B cell (primary cell): ENCODE measurements at regions not wholly inside any gene's neighbourhood (a gene's known extent, or its start where the extent isn't known, plus 50 kb on each side); places are given as distances from the start of the nearest gene placed in this dataset.

Experiments used
- ATAC-seq: fragments of 200-7000 bp; cut with Tn5 transposase; one replicate; pipeline ENCODE4 v1.10.0; 2021; ENCODE audit warnings: low read depth, mild to moderate bottlenecking, moderate number of reproducible peaks, moderate library complexity
- CTCF ChIA-PET: fragments of 350-600 bp; sonication (Branson Sonifier 250); formaldehyde crosslinking; loops from one replicate; lab custom pipeline; 2021; ENCODE audit warnings: antibody characterized with exemption, inconsistent platforms; lab: Charles Lee
- POLR2A ChIA-PET: fragments of 350-600 bp; sonication (Branson Sonifier 250); formaldehyde crosslinking; loops from one replicate; lab custom pipeline; 2021; ENCODE audit warnings: antibody characterized with exemption; lab: Charles Lee
- DNase-seq: peaks from one replicate; pipeline ENCODE4 v3.0.0; 2013
- H2AFZ ChIP-seq: 2 replicates; pipeline ENCODE4 v1.6.1; 2012; ENCODE audit warnings: mild to moderate bottlenecking, low read depth, low read length; ENCODE audit not compliant: insufficient read depth, poor library complexity, severe bottlenecking
- H3K27ac ChIP-seq, 2 donors: 1 replicate in 1 of 2; 2 replicates in 1 of 2; pipeline ENCODE4 v1.5.1; 2012 to 2013; ENCODE audit warnings: low read length in 2 of 2, mild to moderate bottlenecking in 2 of 2, moderate library complexity in 1 of 2
- H3K27me3 ChIP-seq, 4 experiments: fragments of 200-600 bp in 1 of 4; sonication (generic) in 1 of 4; replicated peaks in 1 of 4; 1 replicate in 2 of 4; 2 replicates in 2 of 4; pipeline versions ENCODE4 v1.6.1 to v1.7.0; 2013 to 2016; ENCODE audit warnings: low read length in 3 of 4, mild to moderate bottlenecking in 2 of 4, mixed read lengths in 1 of 4, moderate library complexity in 1 of 4; ENCODE audit not compliant: insufficient read depth in 4 of 4, control insufficient read depth in 3 of 4; ENCODE audit errors: control extremely low read depth in 1 of 4
- H3K36me3 ChIP-seq, 2 experiments: replicated peaks in 1 of 2; 1 replicate in 1 of 2; 2 replicates in 1 of 2; pipeline versions ENCODE4 v1.6.1 to v1.7.1; 2013; ENCODE audit warnings: low read length in 1 of 2; ENCODE audit not compliant: insufficient read depth in 2 of 2, control insufficient read depth in 1 of 2; ENCODE audit errors: control extremely low read depth in 1 of 2, extremely low read depth in 1 of 2
- H3K4me1 ChIP-seq, 2 donors: fragments of 200-600 bp in 1 of 2; sonication (generic) in 1 of 2; 1 replicate in 1 of 2; 2 replicates in 1 of 2; pipeline versions ENCODE4 v1.5.1 to v1.6.1; 2013 to 2017; ENCODE audit warnings: low read length in 2 of 2; ENCODE audit not compliant: control insufficient read depth in 2 of 2, insufficient read depth in 2 of 2
- H3K4me2 ChIP-seq: replicated peaks from 2 replicates; pipeline ENCODE3; 2012; ENCODE audit warnings: mild to moderate bottlenecking, low read depth, low read length; ENCODE audit not compliant: poor library complexity, severe bottlenecking
- H3K4me3 ChIP-seq, 5 experiments: fragments of 200-600 bp in 1 of 5; sonication (generic) in 1 of 5; 1 replicate in 3 of 5; 2 replicates in 2 of 5; pipeline versions ENCODE4 v1.5.1 to v1.7.0; 2011 to 2016; ENCODE audit warnings: low read length in 4 of 5, mild to moderate bottlenecking in 4 of 5, low read depth in 2 of 5, control low read depth in 1 of 5, moderate library complexity in 1 of 5; ENCODE audit not compliant: insufficient read depth in 1 of 5; ENCODE audit errors: control extremely low read depth in 1 of 5, extremely low read depth in 1 of 5
- H3K79me2 ChIP-seq: fragments of 200-600 bp; sonication (generic); one replicate; pipeline ENCODE4 v1.6.0; 2016; ENCODE audit warnings: low read length; ENCODE audit not compliant: control insufficient read depth, insufficient read depth
- H3K9ac ChIP-seq: fragments of 200-600 bp; sonication (generic); 2 replicates; pipeline ENCODE4 v1.6.1; 2017; ENCODE audit warnings: mild to moderate bottlenecking, low read length, moderate library complexity
- H3K9me3 ChIP-seq, 3 donors: one replicate each; pipeline versions ENCODE4 v1.6.1 to v1.7.1; 2013; ENCODE audit warnings: low read length in 2 of 3; ENCODE audit not compliant: control insufficient read depth in 2 of 3, insufficient read depth in 1 of 3; ENCODE audit errors: control extremely low read depth in 1 of 3
- H4K20me1 ChIP-seq: 2 replicates; pipeline ENCODE4 v1.6.0; 2012; ENCODE audit warnings: mild to moderate bottlenecking, low read length; ENCODE audit not compliant: insufficient read depth, control insufficient read depth, poor library complexity, severe bottlenecking
- H3K27ac Mint-ChIP-seq: one replicate; pipeline ENCODE4 v1.8.0; 2021; ENCODE audit warnings: mixed read lengths
- H3K27me3 Mint-ChIP-seq: one replicate; pipeline ENCODE4 v1.8.0; 2021; ENCODE audit warnings: mixed read lengths
- H3K4me1 Mint-ChIP-seq: one replicate; pipeline ENCODE4 v1.8.0; 2021; ENCODE audit warnings: mixed read lengths
- H3K4me3 Mint-ChIP-seq: one replicate; pipeline ENCODE4 v1.8.0; 2021; ENCODE audit warnings: mixed read lengths
- H3K9me3 Mint-ChIP-seq: one replicate; pipeline ENCODE4 v1.8.0; 2022; ENCODE audit warnings: mixed read lengths; ENCODE audit not compliant: insufficient read depth
- CTCF ChIP-seq: fragments of 200-600 bp; IDR thresholded peaks from one replicate; pipeline ENCODE4 v1.8.0; 2022; ENCODE audit warnings: antibody characterized with exemption, mild to moderate bottlenecking
- EZH2 ChIP-seq: IDR thresholded peaks from 2 replicates; pipeline ENCODE4 v1.6.1; 2012; ENCODE audit warnings: borderline replicate concordance, low read depth, mild to moderate bottlenecking, moderate library complexity, low read length; ENCODE audit not compliant: insufficient read depth, poor library complexity, severe bottlenecking
- WGBS: methylation state at CpG from one replicate; pipeline ENCODE4 v1.1.5; 2013; ENCODE audit warnings: missing lambda C conversion rate; ENCODE audit not compliant: insufficient coverage; 5-methylcytosine and 5-hydroxymethylcytosine counted together
- intact Hi-C: fragments of 100-400 bp; cut with micrococcal nuclease; formaldehyde crosslinking; loops from one replicate; pipeline ENCODE4 v1.10.0; 2022

GRCh38 chr4:134141728-134142127 lies 59.9 kb downstream of the PABPC4L start:
- Mint-ChIP-seq H3K27me3 (no peaks in the 10 kb centered on the region), H3K9me3 (no peaks in the 10 kb centered on the region), H3K4me1 (no peaks in the 10 kb centered on the region), H3K27ac (no peak overlapping the region), H3K4me3 (no peak overlapping the region)
- Histone ChIP-seq H3K4me1 (no peaks in the 10 kb centered on the region), H3K27ac (no peak overlapping the region), H3K4me2 (no peak overlapping the region), H4K20me1 (no peaks in the 10 kb centered on the region), H3K9ac (no peak overlapping the region), H2AFZ (no peak overlapping the region), H3K36me3 (no peaks in the 10 kb centered on the region), H3K27me3 (no peaks in the 10 kb centered on the region), H3K9me3 (no peaks in the 10 kb centered on the region), H3K4me3 (no peak overlapping the region), H3K79me2 (no peaks in the 10 kb centered on the region)
- DNase-seq (no peak), ATAC-seq (no peak)
- CTCF ChIA-PET = interaction anchor here (0.7 kb wide), 1 partner anchor 110 kb away, joined by 3 read pairs; no protein-coding TSS in a partner anchor
- TF ChIP-seq EZH2 (no peak), CTCF (no peak)
- WGBS = 100% methylated on average over 1 of the region's 2 CpGs
- POLR2A ChIA-PET = no interaction called here
- intact Hi-C loops = no loop called here

GRCh38 chr4:134139188-134139587 lies 62.4 kb downstream of the PABPC4L start:
- Histone ChIP-seq H3K4me3 (no peak overlapping the region), H4K20me1 (no peaks in the 10 kb centered on the region), H3K9ac (no peak overlapping the region), H3K27me3 (no peaks in the 10 kb centered on the region), H3K4me2 (no peak overlapping the region), H2AFZ (no peak overlapping the region), H3K79me2 (no peaks in the 10 kb centered on the region), H3K36me3 (no peaks in the 10 kb centered on the region), H3K9me3 (no peaks in the 10 kb centered on the region), H3K4me1 (no peaks in the 10 kb centered on the region), H3K27ac (no peak overlapping the region)
- DNase-seq (no peak), ATAC-seq (no peak)
- no peaks in the 10 kb centered on the region for H3K27me3 Mint-ChIP-seq
- intact Hi-C loops = no loop called here
- no peak overlapping the region for H3K4me3 Mint-ChIP-seq
- 43% methylated on average over 1 of the region's 1 CpG for WGBS
- TF ChIP-seq CTCF = no peak
- no peak for TF ChIP-seq EZH2
- ChIA-PET CTCF (no interaction called here), POLR2A (no interaction called here)
- no peaks in the 10 kb centered on the region for H3K4me1 Mint-ChIP-seq
- H3K9me3 Mint-ChIP-seq = no peaks in the 10 kb centered on the region
- no peak overlapping the region for H3K27ac Mint-ChIP-seq
